ENCODE measurements at regions not wholly inside any gene's neighbourhood (a gene's known extent, or its start where the extent isn't known, plus 50 kb on each side); places are given as distances from the start of the nearest gene placed in this dataset.

DNA sequence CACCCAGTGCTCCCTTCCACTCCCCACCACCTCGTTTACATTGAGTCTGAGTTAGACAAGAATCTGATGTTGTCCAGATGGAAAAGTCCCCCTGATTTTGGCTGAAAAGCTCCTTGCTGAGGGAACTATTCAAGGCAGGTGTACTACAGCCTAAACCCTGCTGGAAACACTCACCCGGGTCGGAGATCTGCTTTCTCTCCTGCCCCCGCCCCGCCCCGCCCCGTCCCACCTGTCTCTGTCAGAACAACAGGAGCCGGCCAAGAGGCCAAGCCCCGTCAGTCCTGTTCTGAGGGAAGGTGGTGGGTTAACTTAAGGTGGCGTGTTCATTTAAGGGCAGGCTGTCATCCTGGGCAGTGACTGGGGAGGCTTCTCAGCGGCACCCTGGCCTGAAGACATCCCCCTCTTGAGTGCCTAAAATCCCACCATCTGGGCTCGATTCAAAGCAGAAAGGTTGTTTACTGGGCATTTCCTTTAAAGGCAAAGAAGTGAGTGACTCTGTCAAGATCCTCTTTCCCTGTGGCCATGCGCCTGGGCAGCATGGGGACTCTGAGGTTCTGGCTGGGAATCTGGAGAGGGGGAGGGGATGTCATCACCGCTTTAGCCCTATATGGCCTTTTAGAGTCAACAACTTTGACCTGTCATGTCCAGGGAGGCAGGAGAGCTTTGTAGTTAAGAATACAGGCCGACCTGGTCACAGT, 71.1 kb upstream of the NEURL1B start:
- no peak for DNase-seq

DNA sequence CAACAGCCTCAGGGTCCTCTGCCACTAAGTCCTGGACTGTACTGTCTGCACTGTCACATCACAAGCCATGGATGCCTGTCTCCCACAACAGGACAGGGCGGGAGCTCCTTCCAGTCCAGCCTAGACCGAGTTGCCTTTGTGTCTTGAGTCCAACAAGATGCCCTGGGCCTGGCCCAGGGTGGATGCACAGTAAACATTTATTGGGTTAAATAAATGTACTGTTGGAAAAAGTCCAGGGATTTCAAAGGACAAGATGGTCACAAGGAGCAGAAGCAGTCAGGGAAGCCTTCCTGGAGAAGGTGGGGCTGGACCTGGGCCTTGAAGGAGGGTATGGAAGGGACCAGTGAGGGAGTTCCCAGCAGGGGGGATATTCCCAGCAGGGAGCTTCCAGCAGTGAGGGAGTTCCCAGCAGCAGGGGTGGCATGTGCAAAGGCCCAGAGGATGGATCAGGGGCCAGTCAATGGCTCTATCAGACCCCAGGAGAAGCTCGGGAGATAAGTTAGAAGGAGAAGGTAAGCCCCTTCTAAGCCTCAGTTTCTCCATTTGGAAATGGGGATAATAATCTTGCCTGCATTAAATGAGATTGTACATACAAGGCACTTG, 72.7 kb upstream of the NEURL1B start:
- no peak for DNase-seq

DNA sequence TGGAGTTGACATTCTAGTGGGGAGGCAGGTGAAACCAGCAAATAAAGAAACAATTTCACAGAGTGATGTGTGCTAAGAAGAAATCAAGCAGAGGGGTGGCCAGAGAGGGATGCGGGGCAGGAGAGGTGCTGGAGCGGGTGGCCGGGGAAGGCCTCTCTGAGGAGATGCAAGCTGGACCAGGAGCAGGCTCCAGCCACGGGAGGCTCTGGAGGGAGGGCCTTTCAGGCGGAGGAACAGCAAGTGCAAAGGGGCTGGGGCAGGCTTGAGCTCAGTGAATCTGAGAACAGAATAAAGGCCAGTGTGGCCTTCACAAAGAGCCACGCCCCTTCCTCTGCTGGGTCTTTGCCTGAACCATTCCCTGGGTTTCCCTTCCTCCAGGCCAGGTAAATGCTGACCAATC, 73.2 kb upstream of the NEURL1B start:
- no peak for DNase-seq

DNA sequence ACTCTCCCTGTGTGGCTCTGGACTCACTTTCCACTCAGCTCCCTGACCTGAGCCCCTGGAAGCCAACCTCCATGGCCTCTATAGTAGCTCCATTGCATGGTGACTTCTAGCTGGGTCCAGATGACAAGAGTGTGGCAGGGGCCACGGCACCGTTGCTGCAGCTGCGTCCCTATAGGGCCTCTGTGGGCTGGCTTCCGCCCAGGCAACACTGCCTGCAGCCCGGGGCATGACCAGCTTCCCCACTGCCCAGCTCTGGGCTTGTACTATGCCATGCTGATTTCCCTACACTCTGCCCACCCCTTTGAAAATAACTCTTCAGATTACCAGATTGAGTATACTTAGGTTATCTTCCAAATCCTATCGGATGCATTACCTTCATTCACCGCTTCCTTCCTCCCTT, 73.8 kb upstream of the NEURL1B start:
- no peak for DNase-seq

DNA sequence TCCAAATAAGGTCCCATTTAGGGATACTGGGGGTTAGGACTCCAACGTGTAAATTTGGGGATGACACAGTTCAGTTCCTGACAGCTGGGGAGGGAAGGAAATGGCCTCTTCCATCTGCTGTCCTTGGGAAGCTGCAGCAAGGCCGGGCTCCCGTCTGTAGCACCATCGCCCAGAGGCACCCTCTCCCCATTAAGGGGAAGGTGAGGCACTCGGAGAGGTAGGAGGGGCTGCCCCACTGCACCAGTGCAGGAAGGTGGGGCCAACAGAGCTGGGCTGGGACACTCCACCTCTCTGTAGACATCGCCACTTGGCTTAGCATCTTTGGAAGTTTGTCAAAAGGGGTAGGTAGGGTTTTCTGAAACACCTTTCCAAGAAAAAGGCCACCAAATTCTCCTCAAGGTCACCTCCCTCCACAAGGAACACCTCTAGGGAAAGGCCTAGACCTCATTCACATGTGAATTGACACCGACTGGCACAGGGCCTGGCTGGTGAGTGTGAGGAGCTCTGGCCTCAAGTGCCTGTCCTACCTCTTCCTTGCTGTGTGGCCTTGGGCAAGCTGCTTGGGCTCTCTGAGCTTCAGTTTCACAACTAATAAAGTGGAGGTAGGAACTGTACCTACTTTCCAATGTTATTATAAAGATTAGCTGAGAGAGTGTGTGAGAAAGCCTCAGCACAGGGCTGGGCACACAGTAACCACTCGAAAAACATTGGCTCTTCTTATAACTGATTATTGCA, 75.0 kb upstream of the NEURL1B start:
- DNase-seq: no peak

DNA sequence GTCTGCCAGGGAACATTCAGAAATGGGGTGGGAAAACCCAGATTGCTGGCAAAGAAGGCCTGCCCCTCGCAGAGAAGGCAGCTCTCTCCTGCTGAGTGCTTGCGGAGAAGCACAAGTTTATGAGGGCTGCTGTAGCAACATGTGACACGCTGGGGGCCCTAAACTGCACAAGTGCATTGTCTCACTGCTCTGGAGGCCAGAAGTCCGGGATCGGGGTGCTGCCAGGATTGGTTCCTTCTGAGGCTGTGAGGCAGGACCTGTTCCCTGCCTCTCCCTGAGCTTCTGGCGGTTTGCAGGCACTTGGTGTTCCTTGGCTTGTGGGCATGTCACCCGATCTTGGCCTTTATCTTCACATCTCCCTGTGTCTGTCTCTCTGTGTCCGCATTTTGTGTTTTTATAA, 75.6 kb upstream of the NEURL1B start:
- DNase-seq: no peak

DNA sequence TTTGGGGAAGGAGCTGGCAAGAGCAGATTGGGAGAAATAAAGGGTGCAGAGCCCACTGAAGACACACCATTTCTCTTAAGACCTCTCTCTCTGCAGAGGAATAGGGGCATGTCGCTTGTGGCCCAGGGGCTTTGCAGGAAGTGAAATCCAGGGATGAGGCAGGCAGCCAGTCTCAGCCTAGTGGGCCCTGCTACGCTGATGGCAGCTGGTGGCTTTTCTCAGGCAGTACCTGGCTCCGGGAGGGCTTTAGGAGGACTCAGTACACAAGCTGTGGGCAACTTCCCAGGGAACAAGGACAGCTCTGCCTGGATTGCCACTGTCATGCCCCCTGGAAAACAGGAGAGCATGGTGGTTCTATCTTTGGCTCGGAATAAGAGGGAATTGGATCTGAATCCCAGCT, 76.2 kb upstream of the NEURL1B start:
- no peak for DNase-seq

DNA sequence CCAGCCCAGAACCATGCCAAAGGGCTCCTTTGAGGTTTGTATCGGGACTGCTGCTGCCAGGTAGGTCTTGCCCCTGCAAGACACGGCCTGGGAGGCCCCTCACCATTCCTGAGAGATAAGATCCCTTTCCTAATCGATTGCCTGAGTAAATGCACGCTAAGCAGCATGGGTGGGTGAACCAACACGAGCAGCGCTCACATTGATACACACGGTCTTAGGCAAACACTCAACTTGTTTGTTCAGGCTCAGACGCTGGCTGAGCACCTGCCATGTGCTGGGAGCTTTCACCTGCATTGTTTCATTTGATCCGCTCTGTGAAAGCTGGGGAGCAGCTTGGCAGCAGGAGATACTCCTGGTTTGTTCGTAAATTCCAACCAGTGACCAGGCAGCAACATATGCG, 76.9 kb upstream of the NEURL1B start:
- DNase-seq: no peak

DNA sequence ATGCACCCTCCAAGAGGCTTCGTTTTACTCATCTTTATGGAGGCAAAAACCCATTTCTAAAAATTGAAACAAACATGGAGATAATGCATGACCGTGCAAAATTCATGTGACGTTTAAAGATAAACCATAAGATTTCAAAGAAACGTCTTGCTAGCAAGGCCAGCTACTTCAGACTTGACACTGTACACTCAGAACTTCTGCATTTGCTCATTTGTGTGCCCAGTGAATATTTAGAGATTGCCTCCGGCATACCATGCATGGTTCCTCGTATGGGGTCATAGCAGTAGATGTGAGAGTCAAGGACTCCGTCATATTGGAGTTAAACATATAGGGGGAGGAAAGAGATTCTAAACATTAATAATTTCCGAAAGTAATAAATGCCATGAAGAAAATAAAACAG, 78.6 kb upstream of the NEURL1B start:
- DNase-seq: no peak

DNA sequence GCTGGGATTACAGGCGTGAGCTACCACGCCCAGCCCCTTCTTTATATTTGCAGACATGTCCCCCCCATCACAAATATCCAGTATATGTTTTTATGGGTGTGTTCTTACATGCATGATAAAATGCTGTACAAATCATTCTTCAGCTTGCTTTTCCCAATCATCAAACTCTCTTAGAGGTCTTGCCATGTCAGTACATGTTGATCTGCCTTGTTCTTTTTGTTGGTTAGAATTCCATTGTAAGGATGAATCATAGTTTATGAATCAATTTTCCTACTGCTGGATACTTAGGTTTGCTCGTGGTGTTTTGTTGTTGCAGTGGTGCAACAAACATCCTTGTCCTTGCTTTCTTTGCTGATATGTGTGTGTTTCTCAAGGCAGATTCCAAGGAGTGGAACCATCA, 79.9 kb upstream of the NEURL1B start:
- no peak for DNase-seq

DNA sequence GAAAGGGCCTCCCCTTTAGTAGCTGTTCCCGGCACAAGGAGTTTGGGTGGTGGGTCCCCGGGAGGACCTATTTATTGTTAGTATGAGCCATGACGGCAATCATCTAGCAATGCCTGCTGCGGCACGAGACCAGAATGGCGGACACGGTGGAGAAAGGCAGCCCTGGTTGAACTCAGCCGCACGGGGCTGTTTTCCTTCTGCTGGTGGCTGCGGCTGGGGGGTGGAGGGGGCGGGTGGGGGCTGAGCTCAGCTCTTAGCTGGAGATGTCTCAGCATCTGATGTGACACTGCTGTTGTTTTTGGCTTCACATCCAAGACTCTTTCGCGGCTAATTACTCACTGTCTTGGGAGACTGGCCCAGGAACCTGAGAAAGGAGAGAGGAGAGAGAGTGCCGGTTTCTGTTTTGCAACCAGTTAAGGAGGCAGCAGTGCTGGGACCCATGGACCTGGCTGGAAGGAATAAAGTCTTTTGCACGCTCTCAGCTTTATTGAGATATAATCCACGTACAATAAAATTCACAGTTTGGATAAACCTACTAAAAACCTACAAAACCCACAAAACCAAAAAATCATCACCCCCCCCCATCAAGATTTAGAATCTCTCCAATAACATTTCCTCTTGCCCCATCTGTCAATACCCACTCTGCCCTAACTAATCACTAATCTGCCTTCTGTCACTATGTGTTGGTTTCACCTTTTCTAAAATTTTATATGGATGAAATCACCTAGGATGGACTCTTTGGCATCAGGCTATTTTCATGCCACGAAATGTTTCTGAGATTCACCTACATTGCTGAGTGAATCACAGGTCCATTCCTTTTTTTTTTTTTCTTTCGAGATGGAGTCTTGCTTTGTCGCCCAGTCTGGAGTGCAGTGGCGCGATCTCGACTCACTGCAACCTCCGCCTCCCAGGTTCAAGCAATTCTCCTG, 81.8 kb upstream of the NEURL1B start:
- peak in 13 of 58 donors; percentile 7 to 54 (median 23) for DNase-seq

DNA sequence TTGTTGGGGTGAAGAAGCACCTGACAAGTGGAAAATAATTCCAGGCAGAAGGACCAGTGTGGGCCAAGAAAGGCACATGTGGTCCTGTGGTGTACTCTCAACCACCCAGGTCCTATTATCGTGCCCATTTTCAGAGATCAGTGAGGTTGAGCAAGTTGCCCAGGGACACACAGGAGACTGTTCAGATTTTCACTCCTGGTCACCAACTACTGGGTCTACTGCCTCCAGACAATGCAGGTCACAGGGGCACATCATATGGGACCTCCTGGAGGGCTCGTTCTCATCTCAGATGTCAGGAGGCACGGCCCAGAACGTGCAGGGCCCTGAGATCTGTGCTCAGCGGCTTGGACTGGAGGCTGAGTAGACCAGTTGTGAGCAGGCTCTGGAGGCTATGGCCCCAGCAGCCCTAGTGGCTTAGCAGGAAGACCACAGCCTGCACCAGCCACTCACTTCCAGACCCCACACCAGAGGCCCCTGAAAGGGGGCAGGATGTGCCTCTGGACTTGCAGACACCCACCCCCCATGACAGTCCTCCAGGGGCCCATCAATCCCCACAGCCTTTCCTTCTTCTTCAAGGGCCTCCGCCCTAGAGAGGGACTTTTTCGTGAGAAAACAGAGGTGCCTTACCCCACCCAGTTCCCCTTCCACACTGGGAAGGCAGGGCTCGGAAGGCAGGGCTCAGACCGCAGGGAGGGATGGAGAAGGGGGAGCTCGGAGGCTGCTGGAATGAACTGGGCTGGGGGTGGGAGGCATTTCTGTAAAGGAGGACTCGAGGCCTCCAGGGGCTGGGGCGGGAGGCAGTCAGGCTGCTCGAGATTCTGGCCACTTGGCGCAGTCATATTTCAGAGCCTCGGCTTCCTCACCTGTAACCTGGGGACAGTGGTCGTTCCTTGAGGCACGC, 82.7 kb upstream of the NEURL1B start:
- no peak for DNase-seq

DNA sequence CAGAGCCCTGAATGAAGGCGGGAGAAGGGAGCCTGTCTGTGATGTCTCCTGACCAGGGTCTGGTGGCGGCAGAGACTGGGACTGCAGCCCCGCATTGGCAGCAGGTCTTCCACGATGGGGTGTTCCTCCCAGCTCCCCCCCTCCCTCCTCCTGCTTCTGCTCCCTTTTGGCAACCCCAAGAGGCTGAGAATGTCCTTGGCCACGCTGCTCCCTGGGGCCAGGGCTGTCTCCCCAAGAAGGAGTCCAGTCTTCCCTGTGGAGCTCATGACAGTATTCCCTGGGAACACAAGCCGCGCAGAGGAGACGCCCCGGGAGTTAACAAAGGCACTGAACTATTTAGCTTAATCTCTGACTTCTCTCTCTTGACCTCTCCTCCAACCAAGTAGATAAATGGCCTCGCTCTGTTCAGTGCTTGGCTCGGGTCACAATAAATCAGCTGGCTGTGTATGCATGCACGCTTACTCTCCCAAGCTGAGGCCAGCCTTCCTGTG, 84.0 kb upstream of the NEURL1B start:
- DNase-seq: peak in 11 of 58 donors; percentile 34 to 73 (median 50)

DNA sequence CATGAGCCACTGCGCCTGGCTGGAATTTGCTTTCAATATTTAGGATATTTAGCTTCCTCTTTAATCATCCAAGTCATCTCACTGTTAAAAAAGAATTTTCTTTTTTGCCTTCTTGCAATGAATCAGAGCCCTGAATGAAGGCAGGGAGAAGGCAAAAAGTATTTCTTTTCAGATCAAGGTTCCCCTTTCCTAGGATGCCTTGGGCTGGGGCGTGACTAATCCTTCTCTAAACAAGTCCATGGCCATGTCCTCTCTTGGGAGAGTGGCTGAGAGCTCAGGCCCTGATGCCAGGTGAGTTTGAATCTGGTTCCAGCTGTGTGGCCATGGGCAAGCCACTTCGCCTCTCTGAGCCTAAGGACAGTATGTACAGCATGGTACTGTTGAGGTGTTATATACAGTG, 84.8 kb upstream of the NEURL1B start:
- DNase-seq: no peak

DNA sequence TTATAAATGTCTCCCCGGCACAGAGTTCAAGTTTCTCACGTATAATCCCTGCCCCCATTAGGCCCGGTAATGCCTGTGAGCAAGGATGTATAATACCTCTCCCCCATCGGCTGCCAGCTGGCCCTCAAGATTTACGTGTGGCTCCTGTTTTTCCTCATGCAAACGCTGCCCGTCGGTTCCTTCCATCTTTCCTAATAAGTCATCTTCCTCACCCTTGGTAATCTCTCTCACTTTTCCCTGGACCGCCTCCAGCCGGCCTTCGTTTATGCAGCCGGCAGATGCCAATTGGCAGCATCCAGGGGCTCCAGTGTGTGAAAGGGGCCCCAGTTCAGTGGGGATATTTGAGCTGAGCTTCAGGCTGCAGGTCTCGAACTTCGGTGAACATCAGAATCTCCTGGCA, 86.5 kb upstream of the NEURL1B start:
- no peak for DNase-seq

DNA sequence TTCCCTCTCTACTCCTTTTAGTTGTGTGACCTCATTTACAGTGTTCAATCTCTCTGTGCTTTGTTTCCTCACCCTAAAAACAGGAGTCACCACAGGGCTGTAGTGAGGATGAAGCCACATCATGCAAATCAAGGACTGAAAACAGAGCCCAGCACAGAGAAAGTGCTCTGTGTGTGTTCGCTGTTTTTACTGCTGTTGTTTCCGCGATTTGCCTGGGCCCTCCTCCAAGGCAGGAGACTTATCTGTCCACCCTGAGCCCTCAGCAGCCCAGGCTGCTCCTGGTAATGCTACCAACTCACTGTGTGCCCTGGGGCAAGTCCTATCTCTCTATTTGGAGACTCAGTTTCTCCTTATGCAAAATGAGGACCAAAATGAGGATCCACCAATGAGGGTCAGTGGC, 87.2 kb upstream of the NEURL1B start:
- DNase-seq: no peak

DNA sequence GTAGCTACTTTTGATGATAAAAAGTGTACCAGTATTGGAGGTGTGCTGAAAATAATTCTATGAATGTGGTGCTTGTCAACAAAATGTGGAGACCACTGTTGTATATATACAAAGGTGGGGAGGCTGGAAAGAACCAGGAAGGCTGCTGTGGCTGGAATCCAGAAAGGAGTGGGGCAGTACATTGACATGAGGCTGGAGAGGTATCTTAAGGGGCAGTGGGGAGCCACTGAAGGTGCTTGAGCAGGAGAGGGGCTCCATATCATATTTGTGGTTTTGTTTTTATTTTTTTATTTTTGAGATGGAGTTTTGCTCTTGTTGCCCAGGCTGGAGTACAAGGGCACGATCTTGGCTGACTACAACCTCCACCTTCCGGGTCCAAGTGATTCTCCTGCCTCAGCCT, 87.9 kb upstream of the NEURL1B start:
- DNase-seq: no peak

DNA sequence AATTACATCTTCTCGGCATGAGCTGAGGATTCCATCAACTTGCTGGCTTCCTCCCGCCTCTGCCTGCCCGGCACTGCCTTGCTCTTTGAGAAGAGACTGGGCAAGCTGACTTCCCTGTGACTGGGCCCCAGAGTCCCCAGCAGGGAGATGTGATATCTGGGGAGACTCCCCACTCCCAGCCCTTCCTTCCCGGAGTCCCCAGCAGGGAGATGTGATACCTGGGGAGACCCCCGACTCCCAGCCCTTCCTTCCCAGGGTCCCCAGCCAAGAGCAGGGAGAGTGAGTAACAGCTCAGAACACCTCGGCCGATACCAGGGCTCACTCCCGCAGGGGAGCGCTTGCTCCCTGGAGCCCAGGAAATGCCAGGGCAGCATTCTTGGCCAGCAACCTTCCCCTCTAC, 90.1 kb upstream of the NEURL1B start:
- no peak for DNase-seq

DNA sequence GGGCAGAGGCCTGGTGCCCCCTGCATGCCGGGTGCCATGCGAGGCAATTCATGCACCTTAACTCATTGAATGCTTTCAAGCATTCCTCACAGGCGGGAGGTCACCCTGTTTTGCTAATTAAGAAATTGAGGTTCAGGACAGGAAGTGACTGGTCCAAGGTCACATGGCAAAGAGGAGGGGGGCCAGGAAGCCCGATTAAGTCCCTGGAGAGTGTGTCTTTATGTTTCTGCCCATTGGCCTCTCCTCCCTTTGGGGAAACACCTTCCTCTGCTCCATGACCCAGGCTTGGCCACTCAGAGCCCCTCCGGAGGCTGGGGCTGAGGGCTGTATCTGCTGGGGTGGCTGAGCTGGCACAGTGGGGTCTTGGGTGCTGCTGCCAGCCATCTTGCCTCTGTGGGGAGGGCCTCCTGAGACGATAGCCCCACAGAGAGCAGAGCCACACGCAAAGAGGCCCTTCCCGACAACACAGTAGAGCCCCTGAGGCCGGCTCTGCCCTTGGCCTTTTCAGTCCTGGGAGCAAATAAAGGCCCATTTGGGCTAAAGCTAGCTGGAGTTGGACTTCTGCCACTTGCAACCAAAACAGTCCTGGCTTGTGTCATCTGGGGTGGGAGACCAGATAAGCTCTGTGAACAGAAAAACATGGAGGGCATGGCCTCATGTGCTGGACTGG, 90.8 kb upstream of the NEURL1B start:
- DNase-seq: no peak

DNA sequence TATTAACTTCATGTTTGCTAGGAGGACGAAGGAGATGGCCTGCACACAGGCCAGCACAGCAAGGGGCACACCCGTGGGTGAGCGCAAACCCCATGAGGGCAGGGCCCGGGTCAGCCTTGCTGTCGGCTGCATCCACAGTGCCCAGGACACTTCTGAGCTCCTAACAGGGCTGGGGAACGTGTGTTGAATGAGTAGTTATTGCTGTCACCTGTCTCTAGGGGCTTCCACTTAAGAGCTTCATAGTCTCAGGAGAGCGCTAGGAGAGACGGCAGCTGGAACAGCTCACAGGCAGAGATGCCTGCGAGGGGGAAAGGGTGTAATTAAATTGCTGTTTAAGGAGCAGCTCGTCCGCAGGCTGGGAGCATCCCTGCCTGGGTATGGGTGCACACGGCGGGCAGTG, 91.4 kb upstream of the NEURL1B start:
- no peak for DNase-seq

All from anterior cingulate cortex (tissue), 58 donors.